ACHN (cell line): ENCODE measurements at regions not wholly inside any gene's neighbourhood (a gene's known extent, or its start where the extent isn't known, plus 50 kb on each side); places are given as distances from the start of the nearest gene placed in this dataset.

Experiments used
- DNase-seq: peaks from one replicate; pipeline ENCODE4 v3.0.0-alpha.2; 2015
- in situ Hi-C: cut with HindIII; loops from 2 replicates; pipeline ENCODE4 v1.10.0; 2017; ENCODE audit warnings: low sequenced_read_pairs, low pct_ligation_motif_present, low pct_unique_long_range_greater_than_20kb

- no peak for DNase-seq
- in situ Hi-C loops = no loop called here
Observed at GRCh38 chr5:146254223-146254622, 50.8 kb downstream of the RBM27 start.

- no peak for DNase-seq
- in situ Hi-C loops = no loop called here
Observed at GRCh38 chr5:146273109-146273508, 65.5 kb upstream of the POU4F3 start.

- in situ Hi-C loops = no loop called here
- DNase-seq = peak; percentile 94
Observed at GRCh38 chr5:146283344-146283761, 55.3 kb upstream of the POU4F3 start.

- no peak for DNase-seq
- in situ Hi-C loops = no loop called here
Observed at GRCh38 chr5:146284016-146284415, 54.6 kb upstream of the POU4F3 start.
